Aorta (tissue), 5 donors: ENCODE measurements at regions not wholly inside any gene's neighbourhood (a gene's known extent, or its start where the extent isn't known, plus 50 kb on each side); places are given as distances from the start of the nearest gene placed in this dataset.
"Not testable (repeated sequence)": the region's sequence is repeated elsewhere in the genome, so short reads cannot be mapped to it uniquely, and the experiment has no call there.

Source experiments
- ATAC-seq: fragments of 200-7000 bp; cut with Tn5 transposase; one replicate; pipeline ENCODE4 v1.9.1; 2022; ENCODE audit warnings: moderate library complexity; ENCODE audit not compliant: low FRiP score
- DNase-seq, 2 donors: peaks; one replicate each; pipeline ENCODE4 v3.0.0-alpha.2; 2020
- H3K27ac ChIP-seq, 2 donors: one replicate each; pipeline ENCODE4 v1.5.1; 2013; ENCODE audit warnings: low read length in 2 of 2, mild to moderate bottlenecking in 2 of 2, moderate library complexity in 2 of 2, control low read depth in 1 of 2, inconsistent platforms in 1 of 2, low read depth in 1 of 2
- H3K27me3 ChIP-seq, 2 donors: one replicate each; pipeline ENCODE4 v1.6.1; 2013; ENCODE audit warnings: control low read depth in 1 of 2, low read length in 1 of 2, mild to moderate bottlenecking in 1 of 2, moderate library complexity in 1 of 2; ENCODE audit not compliant: insufficient read depth in 2 of 2, control insufficient read depth in 1 of 2
- H3K36me3 ChIP-seq, 2 donors: one replicate each; pipeline ENCODE4 v1.6.1; 2013; ENCODE audit warnings: control low read depth in 1 of 2, low read length in 1 of 2, mild to moderate bottlenecking in 1 of 2; ENCODE audit not compliant: insufficient read depth in 2 of 2, control insufficient read depth in 1 of 2
- H3K4me1 ChIP-seq, 2 donors: one replicate each; pipeline ENCODE4 v1.6.1; 2013; ENCODE audit warnings: low read length in 2 of 2, control low read depth in 1 of 2, mild to moderate bottlenecking in 1 of 2, moderate library complexity in 1 of 2; ENCODE audit not compliant: insufficient read depth in 2 of 2, control insufficient read depth in 1 of 2
- H3K4me3 ChIP-seq, 2 donors: one replicate each; pipeline ENCODE4 v1.5.1; 2013; ENCODE audit warnings: low read length in 2 of 2, control low read depth in 1 of 2, mild to moderate bottlenecking in 1 of 2
- H3K9me3 ChIP-seq: one replicate; pipeline ENCODE4 v1.6.1; 2013; ENCODE audit warnings: mild to moderate bottlenecking, low read length; ENCODE audit not compliant: control insufficient read depth
- WGBS, 2 donors: extraction: QIAGEN DNeasy Blood & Tissue Kit; methylation state at CpG; one replicate each; pipeline ENCODE4 v1.1.7; 2013; 5-methylcytosine and 5-hydroxymethylcytosine counted together
- intact Hi-C, 2 donors: fragments of 100-400 bp; cut with DNase I; formaldehyde crosslinking; loops; one replicate each; pipeline versions ENCODE4 v1.14.2 to v1.15.0; 2022
- donor health status: healthy with polysubstance abuse.
- donor health status: Bipolar disorder and iron deficiency.
- donor health status: DM: no; HTN: no; CAD: no.
- donor health status: DM: no; HTN: no; CAD: no.
- donor health status: DM: yes; HTN: yes; CAD: no.

DNA sequence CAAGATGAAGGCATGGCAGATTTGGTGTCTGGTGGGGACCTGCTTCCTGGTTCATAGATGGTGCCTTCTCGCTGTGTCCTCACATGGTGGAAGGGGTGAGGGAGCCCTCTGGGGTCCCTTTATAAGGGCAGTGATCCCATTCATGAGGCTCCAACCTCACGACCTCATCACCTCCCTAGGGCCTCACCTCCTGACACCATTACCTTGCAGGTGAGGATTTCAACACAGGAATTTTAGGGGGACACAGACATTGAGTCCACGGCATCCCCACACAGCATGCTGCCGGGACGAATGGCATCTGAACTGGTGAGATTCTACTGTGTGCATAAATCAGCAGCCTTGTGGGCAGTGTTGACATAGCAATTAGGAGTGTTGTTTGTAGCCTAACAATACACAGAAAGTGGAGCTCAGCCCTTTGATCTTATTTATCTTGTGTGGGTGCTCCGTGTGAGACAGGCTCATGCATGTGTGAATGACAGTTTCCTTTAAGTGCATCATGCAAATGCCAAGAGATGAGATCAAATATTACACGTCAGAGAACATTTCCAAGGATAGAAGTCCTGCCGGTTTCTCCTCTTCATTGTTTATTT lies 368.7 kb upstream of the AMELY start:
- H3K9me3 ChIP-seq, ATAC-seq, H3K27ac ChIP-seq, intact Hi-C loops, H3K27me3 ChIP-seq, H3K36me3 ChIP-seq, H3K4me3 ChIP-seq, DNase-seq, H3K4me1 ChIP-seq: not testable (repeated sequence)
- WGBS, 2 donors: 59% methylated on average over 7 of the region's 8 CpGs; no CpG with 5 or more reads in 1 of the 2 donors

DNA sequence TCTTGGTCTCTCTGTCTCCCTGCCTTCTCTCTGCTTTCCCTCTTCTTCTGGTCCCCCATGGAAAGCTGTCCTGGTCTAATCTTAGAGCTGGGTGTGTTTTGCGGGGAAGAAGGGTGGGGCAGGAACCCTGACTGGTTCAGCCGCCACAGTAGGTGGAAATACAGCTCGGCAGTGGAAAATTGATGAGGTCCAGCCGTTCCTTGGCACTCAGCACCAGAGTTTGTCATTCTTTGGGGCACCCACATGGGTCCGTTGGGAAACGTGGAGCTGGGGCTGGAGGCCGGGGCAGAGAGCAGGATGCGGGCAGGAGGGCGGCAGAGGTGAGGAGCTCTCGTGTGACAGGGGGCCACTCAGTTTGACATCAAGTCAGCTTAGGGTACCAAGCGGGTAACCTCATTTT lies 364.2 kb upstream of the AMELY start:
- intact Hi-C loops: no loop called here
- H3K4me1 ChIP-seq: no peaks in the 10 kb centered on the region
- DNase-seq (no peak), ATAC-seq (no peak)
- no peaks in the 10 kb centered on the region for H3K27me3 ChIP-seq
- no peaks in the 10 kb centered on the region for H3K36me3 ChIP-seq
- WGBS, 2 donors: 8% methylated on average over 11 of the region's 11 CpGs; no CpG with 5 or more reads in 1 of the 2 donors
- H3K9me3 ChIP-seq: no peaks in the 10 kb centered on the region
- H3K27ac ChIP-seq: peak overlapping the region in 1 of 2 donors; percentile 89
- H3K4me3 ChIP-seq: no peak overlapping the region

DNA sequence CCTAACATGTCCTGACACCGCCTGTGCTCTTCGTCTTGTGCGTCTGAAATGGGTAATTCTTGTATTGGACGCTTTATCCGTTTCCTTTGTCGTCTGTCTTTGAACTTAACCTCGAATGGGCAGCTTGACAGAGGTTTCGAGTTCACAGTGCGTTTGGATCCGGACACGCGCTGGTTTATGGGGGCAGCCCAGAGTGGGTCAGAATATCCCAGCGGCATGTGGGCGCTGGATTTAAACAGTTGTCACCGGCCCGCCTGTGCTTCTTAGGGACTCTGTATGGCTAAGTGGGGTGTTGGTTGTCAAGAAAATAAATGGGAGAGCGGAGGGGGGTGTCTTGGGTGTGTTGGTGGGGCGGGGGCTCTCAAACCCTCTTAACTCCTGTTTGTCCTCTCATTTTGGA lies 363.5 kb upstream of the AMELY start:
- H3K9me3 ChIP-seq: no peaks in the 10 kb centered on the region
- H3K4me1 ChIP-seq: no peaks in the 10 kb centered on the region
- H3K36me3 ChIP-seq: no peaks in the 10 kb centered on the region
- ATAC-seq: no peak
- H3K27me3 ChIP-seq: no peaks in the 10 kb centered on the region
- 2% methylated on average over 18 of the region's 18 CpGs; no CpG with 5 or more reads in 1 of the 2 donors for WGBS, 2 donors
- DNase-seq: no peak
- intact Hi-C loops: no loop called here
- peak overlapping the region in 1 of 2 donors; percentile 50 for H3K4me3 ChIP-seq
- H3K27ac ChIP-seq: peak overlapping the region in 1 of 2 donors; percentile 89

DNA sequence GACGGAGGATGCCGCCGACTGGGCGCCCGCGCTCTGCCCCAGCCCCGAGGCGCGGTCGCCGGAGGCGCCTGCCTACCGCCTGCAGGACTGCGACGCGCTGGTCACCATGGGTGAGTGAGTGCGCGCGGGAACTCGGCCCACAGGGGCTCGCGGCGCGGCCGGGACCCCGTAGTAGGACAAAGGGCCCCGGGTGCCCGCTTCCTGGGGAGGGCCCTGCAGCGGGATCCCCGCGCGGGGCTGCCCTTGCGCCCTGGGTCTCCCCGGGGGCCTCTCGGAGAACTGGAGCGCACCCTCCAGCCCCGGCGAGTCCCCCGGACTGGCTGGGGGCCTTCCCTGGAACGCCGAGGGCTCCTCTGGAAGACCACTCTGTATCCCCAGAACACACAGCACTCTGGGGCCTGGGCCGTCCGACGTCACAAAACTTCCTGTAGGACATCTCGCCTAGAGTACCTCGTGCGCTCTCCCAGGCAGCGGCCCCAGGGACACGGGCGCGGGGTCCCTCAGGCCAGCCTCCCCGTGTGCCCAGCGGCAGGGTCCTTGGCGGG lies 362.9 kb upstream of the AMELY start:
- peak overlapping the region in 1 of 2 donors; percentile 70 for H3K27ac ChIP-seq
- intact Hi-C loops: no loop called here
- H3K4me1 ChIP-seq: no peaks in the 10 kb centered on the region
- H3K36me3 ChIP-seq: no peaks in the 10 kb centered on the region
- peak overlapping the region in 1 of 2 donors; percentile 44 for H3K4me3 ChIP-seq
- no peaks in the 10 kb centered on the region for H3K9me3 ChIP-seq
- WGBS, 2 donors: 0% methylated on average over 54 of the region's 54 CpGs; no CpG with 5 or more reads in 1 of the 2 donors
- ATAC-seq (no peak), DNase-seq (no peak)
- H3K27me3 ChIP-seq: no peaks in the 10 kb centered on the region

DNA sequence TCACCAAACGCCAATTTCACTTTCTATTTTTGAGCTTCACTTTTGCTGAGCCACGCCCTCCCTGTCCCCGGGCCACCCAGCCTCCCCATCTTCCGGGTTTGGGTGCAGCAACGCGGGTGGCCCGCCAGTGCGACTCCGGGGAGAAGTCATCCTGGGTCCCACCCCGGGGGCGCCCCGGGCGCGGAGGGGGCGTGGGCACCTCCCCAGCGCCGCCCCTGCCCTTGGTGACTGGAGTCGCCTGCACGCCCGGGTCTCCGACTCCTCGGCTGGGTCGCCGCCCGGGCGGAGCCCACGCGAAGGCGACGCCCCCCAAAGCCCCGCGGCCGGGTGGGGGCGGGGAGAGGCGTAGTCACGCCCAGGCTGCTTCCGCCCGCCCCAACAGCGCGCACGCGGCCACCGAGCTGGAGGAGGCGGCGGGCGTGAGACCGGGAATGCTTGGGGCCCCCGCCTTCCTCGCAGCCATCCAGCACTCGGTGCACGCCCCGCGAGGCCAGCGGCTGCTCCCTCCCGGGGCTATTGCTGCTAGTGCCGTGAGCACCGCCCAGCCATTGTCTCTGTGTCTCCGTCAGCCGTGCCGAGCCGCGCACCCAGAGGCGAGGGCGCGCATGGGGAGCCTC lies 362.1 kb upstream of the AMELY start:
- WGBS, 2 donors: 1% methylated on average over 65 of the region's 65 CpGs; no CpG with 5 or more reads in 1 of the 2 donors
- no peaks in the 10 kb centered on the region for H3K4me1 ChIP-seq
- no peaks in the 10 kb centered on the region for H3K27me3 ChIP-seq
- H3K36me3 ChIP-seq: no peaks in the 10 kb centered on the region
- H3K27ac ChIP-seq: peak overlapping the region in 1 of 2 donors; percentile 89
- H3K9me3 ChIP-seq: no peaks in the 10 kb centered on the region
- intact Hi-C loops: no loop called here
- ATAC-seq (no peak), DNase-seq (no peak)
- peak overlapping the region in 1 of 2 donors; percentile 74 for H3K4me3 ChIP-seq

DNA sequence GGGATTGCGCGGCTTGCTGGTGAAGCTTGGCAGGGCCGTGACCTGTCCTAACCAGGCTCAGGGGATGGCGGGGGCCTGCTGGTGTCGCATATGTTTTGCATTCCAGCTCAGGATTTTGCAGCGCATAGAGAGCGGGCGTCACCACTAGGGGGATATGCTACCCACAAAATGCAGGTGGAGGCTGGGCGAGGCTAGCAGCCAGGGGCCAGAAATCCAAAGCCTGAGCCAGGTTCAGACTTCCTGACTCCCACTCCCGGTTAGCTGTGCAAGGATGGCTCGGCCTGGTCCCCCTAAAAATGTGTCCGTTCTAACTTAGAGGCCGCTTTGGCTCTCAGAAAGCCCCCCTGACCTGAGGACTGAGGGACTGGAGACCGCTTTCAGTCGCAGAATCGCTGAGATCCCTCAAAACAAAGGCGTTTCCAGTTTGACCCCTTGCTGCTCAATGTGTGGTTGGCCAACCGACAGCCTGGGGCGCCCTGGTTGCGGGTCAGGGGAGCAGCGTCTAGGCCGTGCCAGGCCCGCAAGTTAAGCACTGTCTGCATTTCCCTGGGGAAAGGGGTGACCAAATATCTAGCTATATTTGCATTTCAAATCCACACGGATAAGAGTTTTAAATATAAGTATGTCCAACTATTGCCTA lies 361.1 kb upstream of the AMELY start:
- intact Hi-C loops: no loop called here
- H3K27me3 ChIP-seq: no peaks in the 10 kb centered on the region
- H3K4me3 ChIP-seq: no peak overlapping the region
- H3K9me3 ChIP-seq: no peaks in the 10 kb centered on the region
- DNase-seq (no peak), ATAC-seq (no peak)
- H3K4me1 ChIP-seq: no peaks in the 10 kb centered on the region
- WGBS, 2 donors: 4% methylated on average over 24 of the region's 24 CpGs; no CpG with 5 or more reads in 1 of the 2 donors
- H3K36me3 ChIP-seq: no peaks in the 10 kb centered on the region
- H3K27ac ChIP-seq: peak overlapping the region in 1 of 2 donors; percentile 59

DNA sequence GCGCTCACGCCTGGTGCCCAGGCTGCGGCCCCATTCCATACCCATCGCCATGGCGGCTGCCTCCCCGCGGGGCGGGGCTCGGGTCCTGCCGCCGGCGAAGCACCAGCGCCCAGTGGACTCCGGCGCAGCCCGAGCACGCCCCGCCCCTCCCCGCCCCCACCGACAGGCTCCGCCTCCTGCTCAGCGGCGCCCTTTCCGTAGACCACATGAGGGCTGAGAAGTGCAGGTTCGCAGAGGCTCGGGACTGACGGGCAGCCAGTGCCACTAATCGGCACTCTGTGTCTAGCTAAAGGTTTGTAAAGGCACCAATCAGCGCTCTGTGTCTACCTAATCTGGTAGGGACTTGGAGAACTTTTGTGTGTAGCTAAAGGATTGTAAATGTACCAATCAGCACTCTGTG lies 352.2 kb upstream of the AMELY start:
- 81% methylated on average over 29 of the region's 29 CpGs; no CpG with 5 or more reads in 1 of the 2 donors for WGBS, 2 donors
- no peak for DNase-seq
- Histone ChIP-seq H3K27me3 (no peaks in the 10 kb centered on the region), H3K4me3 (no peak overlapping the region), H3K9me3 (no peaks in the 10 kb centered on the region), H3K36me3 (no peaks in the 10 kb centered on the region), H3K27ac (no peak overlapping the region), H3K4me1 (no peaks in the 10 kb centered on the region)
- intact Hi-C loops: no loop called here
- no peak for ATAC-seq

DNA sequence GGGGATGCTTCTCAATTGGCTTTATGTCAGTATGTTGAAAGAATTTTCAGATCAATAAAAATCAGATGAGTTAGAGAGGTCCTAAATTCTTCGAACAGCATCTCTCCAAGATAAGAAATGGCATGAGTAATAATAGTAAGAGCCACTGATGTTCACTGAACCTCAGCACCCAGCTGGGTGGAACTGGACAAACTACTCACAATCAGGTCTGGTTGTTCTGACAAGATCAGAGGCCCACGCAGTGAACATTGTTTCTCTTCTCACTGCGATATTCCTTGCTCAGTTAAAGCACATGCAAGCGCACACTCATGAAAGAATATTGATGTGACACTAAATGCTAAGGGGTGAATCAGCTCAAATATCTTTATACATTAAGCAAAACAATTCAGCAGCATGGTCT lies 351.0 kb upstream of the AMELY start:
- no peak for DNase-seq
- no peaks in the 10 kb centered on the region for H3K36me3 ChIP-seq
- WGBS, 2 donors: 91% methylated on average over 4 of the region's 4 CpGs; no CpG with 5 or more reads in 1 of the 2 donors
- H3K27me3 ChIP-seq: no peaks in the 10 kb centered on the region
- no peak for ATAC-seq
- no peak overlapping the region for H3K4me3 ChIP-seq
- no peak overlapping the region for H3K27ac ChIP-seq
- H3K4me1 ChIP-seq: no peaks in the 10 kb centered on the region
- intact Hi-C loops: no loop called here
- no peaks in the 10 kb centered on the region for H3K9me3 ChIP-seq
